Gastroesophageal sphincter (tissue), 4 donors: ENCODE measurements at regions not wholly inside any gene's neighbourhood (a gene's known extent, or its start where the extent isn't known, plus 50 kb on each side); places are given as distances from the start of the nearest gene placed in this dataset.

ENCODE experiments used
- ATAC-seq: fragments of 150-250 bp; one replicate; pipeline ENCODE4 v1.9.1; 2016; ENCODE audit warnings: mild to moderate bottlenecking, moderate library complexity
- H3K27ac ChIP-seq, 4 donors: fragments of 200-600 bp; sonication (generic) in 3 of 4; 1 replicate in 3 of 4; 2 replicates in 1 of 4; pipeline ENCODE4 v1.5.1; 2016 to 2019
- H3K27me3 ChIP-seq: fragments of 200-600 bp; sonication (generic); one replicate; pipeline ENCODE4 v1.5.1; 2019
- H3K36me3 ChIP-seq, 2 donors: fragments of 200-600 bp; sonication (generic); one replicate each; pipeline ENCODE4 v1.5.1; 2019; ENCODE audit warnings: control low read depth in 1 of 2
- H3K4me1 ChIP-seq, 3 donors: fragments of 200-600 bp; sonication (generic); 1 replicate in 2 of 3; 2 replicates in 1 of 3; pipeline ENCODE4 v1.5.1; 2016 to 2019; ENCODE audit warnings: control low read depth in 2 of 3
- H3K4me3 ChIP-seq, 2 donors: fragments of 200-600 bp; sonication (generic); one replicate each; pipeline ENCODE4 v1.5.1; 2019; ENCODE audit warnings: mild to moderate bottlenecking in 1 of 2, moderate library complexity in 1 of 2
- H3K9me3 ChIP-seq, 3 donors: fragments of 200-600 bp; sonication (generic); one replicate each; pipeline ENCODE4 v1.5.1; 2017 to 2019; ENCODE audit warnings: control low read depth in 2 of 3
- CTCF ChIP-seq, 4 experiments: fragments of 200-600 bp in 2 of 4; fragments of 450-650 bp in 2 of 4; sonication (generic) in 1 of 4; IDR thresholded peaks; one replicate each; pipeline ENCODE4 v1.5.1; 2017 to 2019; ENCODE audit warnings: antibody characterized with exemption in 4 of 4, mild to moderate bottlenecking in 2 of 4, moderate library complexity in 2 of 4
- EP300 ChIP-seq: sonication (generic); formaldehyde crosslinking; IDR thresholded peaks from one replicate; pipeline ENCODE4 v1.6.1; 2017; ENCODE audit warnings: antibody characterized with exemption, mild to moderate bottlenecking
- POLR2A ChIP-seq, 2 donors: fragments of 450-650 bp; IDR thresholded peaks; one replicate each; pipeline ENCODE4 v1.6.1; 2017; ENCODE audit warnings: antibody characterized with exemption in 2 of 2, mild to moderate bottlenecking in 2 of 2, moderate library complexity in 1 of 2
- POLR2AphosphoS5 ChIP-seq: sonication (generic); formaldehyde crosslinking; IDR thresholded peaks from one replicate; pipeline ENCODE4 v1.6.1; 2017; ENCODE audit warnings: antibody characterized with exemption
- WGBS, 2 donors: methylation state at CpG; one replicate each; pipeline ENCODE4 v1.1.5; 2018; ENCODE audit warnings: low coverage in 1 of 2; 5-methylcytosine and 5-hydroxymethylcytosine counted together

GRCh38 chr2:189363559-189363958, 77.7 kb upstream of the WDR75 start:
- WGBS, 2 donors, result 92 to 95% methylated on average over 2 of the region's 2 CpGs
- H3K4me3 ChIP-seq, result no peak overlapping the region
- TF ChIP-seq POLR2AphosphoS5, result no peak
- TF ChIP-seq CTCF (IDR thresholded peaks at IDR 0.05), result no peak
- TF ChIP-seq EP300, result no peak
- no peak for TF ChIP-seq POLR2A (IDR thresholded peaks at IDR 0.05)
- no peak overlapping the region for H3K27ac ChIP-seq
- peaks cover 3 to 10% (median 4%) of the 10 kb centered on the region in 3 donors for H3K4me1 ChIP-seq
- no peak for ATAC-seq
- no peaks in the 10 kb centered on the region for H3K36me3 ChIP-seq
- H3K27me3 ChIP-seq, result no peaks in the 10 kb centered on the region
- H3K9me3 ChIP-seq, result no peaks in the 10 kb centered on the region

DNA sequence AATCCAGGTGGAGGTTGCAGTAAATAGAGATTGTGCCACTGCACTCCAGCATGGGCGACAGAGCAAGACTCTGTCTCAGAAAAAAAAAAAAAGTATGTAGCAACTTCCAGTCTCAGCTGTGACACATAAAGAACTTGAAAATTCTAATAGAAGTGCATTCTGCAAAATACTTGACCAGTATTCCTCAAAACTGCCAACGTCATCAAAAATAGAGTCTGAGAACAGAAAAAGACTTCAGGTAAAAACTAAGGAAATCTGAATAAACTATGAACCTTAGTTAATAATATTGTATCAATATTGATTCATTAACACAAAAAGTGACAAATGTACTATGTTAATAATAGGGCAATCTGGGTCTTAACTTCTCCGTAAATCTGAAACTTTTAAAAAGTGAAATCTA, 76.7 kb upstream of the WDR75 start:
- H3K27me3 ChIP-seq, result no peaks in the 10 kb centered on the region
- H3K27ac ChIP-seq, result no peak overlapping the region
- H3K36me3 ChIP-seq, result no peaks in the 10 kb centered on the region
- H3K9me3 ChIP-seq, result no peaks in the 10 kb centered on the region
- no peak for ATAC-seq
- WGBS, 2 donors, result 88 to 96% methylated on average over 2 to 3 of the region's 3 CpGs
- no peak overlapping the region for H3K4me3 ChIP-seq
- TF ChIP-seq CTCF (IDR thresholded peaks at IDR 0.05), result no peak
- no peak for TF ChIP-seq EP300
- no peak for TF ChIP-seq POLR2AphosphoS5
- TF ChIP-seq POLR2A (IDR thresholded peaks at IDR 0.05), result no peak
- peaks cover 3 to 10% (median 4%) of the 10 kb centered on the region in 3 donors for H3K4me1 ChIP-seq

DNA sequence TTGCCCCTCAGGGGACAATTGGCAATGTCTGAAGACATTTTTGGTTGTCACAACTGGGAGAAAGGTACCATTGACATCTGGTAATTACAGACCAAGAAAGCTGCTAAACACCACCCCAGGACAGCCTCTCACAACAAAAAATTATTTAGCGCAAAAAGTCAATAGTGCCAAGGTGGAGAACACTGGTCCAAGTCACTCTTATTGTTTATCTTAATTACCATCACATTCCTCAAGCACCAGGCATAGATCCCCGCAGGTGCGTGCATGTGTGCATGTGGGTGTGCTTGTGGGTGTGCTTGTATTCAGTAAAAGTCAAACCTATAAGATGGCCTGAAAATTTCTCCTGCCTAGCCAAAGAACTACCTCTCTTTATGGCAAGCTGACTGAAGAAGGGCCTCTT, 74.9 kb upstream of the WDR75 start:
- Histone ChIP-seq H3K36me3 (no peaks in the 10 kb centered on the region), H3K4me1 (peaks cover 3 to 10% (median 4%) of the 10 kb centered on the region in 3 donors), H3K9me3 (no peaks in the 10 kb centered on the region), H3K27ac (no peak overlapping the region), H3K4me3 (no peak overlapping the region), H3K27me3 (no peaks in the 10 kb centered on the region)
- 90 to 100% methylated on average over 3 of the region's 3 CpGs for WGBS, 2 donors
- TF ChIP-seq POLR2AphosphoS5 (no peak), EP300 (no peak), CTCF (IDR thresholded peaks at IDR 0.05) (no peak), POLR2A (IDR thresholded peaks at IDR 0.05) (no peak)
- no peak for ATAC-seq

DNA sequence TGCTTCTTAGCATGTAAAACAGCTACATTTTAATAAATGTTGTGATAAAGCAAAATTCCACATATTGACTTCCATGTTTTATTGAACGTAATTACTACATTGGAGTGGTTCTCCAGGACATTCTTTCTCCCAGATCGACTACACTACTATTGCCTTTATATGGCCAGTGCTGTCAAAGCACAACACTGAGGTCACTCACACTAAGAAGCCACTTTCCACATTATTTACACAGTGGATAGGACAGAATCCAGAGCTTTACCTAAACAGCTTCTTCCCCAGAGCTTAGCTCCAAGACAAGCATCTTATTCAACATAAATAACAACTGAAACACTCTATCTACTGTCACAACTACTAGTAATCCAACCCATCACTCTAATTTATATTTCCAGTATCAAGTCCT, 73.9 kb upstream of the WDR75 start:
- Histone ChIP-seq H3K27me3 (no peaks in the 10 kb centered on the region), H3K4me3 (no peak overlapping the region), H3K27ac (no peak overlapping the region), H3K36me3 (no peaks in the 10 kb centered on the region), H3K9me3 (no peaks in the 10 kb centered on the region), H3K4me1 (peaks cover 0 to 4% (median under 1%) of the 10 kb centered on the region in 3 donors)
- 67 to 75% methylated on average over 2 of the region's 2 CpGs for WGBS, 2 donors
- TF ChIP-seq POLR2AphosphoS5 (no peak), EP300 (no peak), POLR2A (IDR thresholded peaks at IDR 0.05) (no peak), CTCF (IDR thresholded peaks at IDR 0.05) (no peak)
- no peak for ATAC-seq

- 62 to 77% methylated on average over 3 of the region's 3 CpGs for whole genome bisulfite sequencing, 2 donors
- Histone ChIP-seq H3K9me3 (no peaks in the 10 kb centered on the region), H3K4me3 (no peak overlapping the region), H3K4me1 (no peaks in the 10 kb centered on the region), H3K27me3 (no peaks in the 10 kb centered on the region), H3K27ac (no peak overlapping the region), H3K36me3 (no peaks in the 10 kb centered on the region)
- TF ChIP-seq CTCF (IDR thresholded peaks at IDR 0.05) (no peak), POLR2A (IDR thresholded peaks at IDR 0.05) (no peak), POLR2AphosphoS5 (no peak), EP300 (no peak)
- ATAC-seq, result peak; percentile 56
Measured at GRCh38 chr2:189369566-189369965, 71.7 kb upstream of the WDR75 start.
